H9 (cell line): ENCODE measurements at regions not wholly inside any gene's neighbourhood (a gene's known extent, or its start where the extent isn't known, plus 50 kb on each side); places are given as distances from the start of the nearest gene placed in this dataset.
"Not testable (repeated sequence)": the region's sequence is repeated elsewhere in the genome, so short reads cannot be mapped to it uniquely, and the experiment has no call there.

Experiments
- DNase-seq: peaks from one replicate; pipeline ENCODE4 v3.0.0-alpha.2; 2017
- H2AFZ ChIP-seq: one replicate; pipeline ENCODE4 v1.6.1; 2013; ENCODE audit warnings: mild to moderate bottlenecking, low read length, control low read depth, moderate library complexity
- H2AK5ac ChIP-seq: 2 replicates; pipeline ENCODE4 v1.6.1; 2013; ENCODE audit warnings: low read length, control low read depth, mixed read lengths; ENCODE audit not compliant: insufficient read length
- H2BK120ac ChIP-seq: one replicate; pipeline ENCODE4 v1.6.1; 2013; ENCODE audit warnings: low read depth, mild to moderate bottlenecking, low read length, control low read depth, inconsistent platforms; ENCODE audit not compliant: poor library complexity, severe bottlenecking
- H2BK12ac ChIP-seq: 2 replicates; pipeline ENCODE4 v1.6.1; 2013; ENCODE audit warnings: low read length, control low read depth, mixed read lengths, low read depth; ENCODE audit not compliant: insufficient read length
- H2BK15ac ChIP-seq: 2 replicates; pipeline ENCODE4 v1.6.1; 2013; ENCODE audit warnings: low read depth, low read length, control low read depth
- H2BK20ac ChIP-seq: one replicate; pipeline ENCODE4 v1.6.1; 2013; ENCODE audit warnings: low read depth, mild to moderate bottlenecking, low read length, control low read depth, inconsistent platforms; ENCODE audit not compliant: poor library complexity, severe bottlenecking
- H2BK5ac ChIP-seq: 2 replicates; pipeline ENCODE4 v1.6.1; 2013; ENCODE audit warnings: low read length, control low read depth, mixed read lengths; ENCODE audit not compliant: insufficient read length
- H3K14ac ChIP-seq: 2 replicates; pipeline ENCODE4 v1.6.1; 2013; ENCODE audit warnings: low read length, control low read depth; ENCODE audit not compliant: insufficient read depth
- H3K18ac ChIP-seq: 2 replicates; pipeline ENCODE4 v1.6.1; 2013; ENCODE audit warnings: low read depth, mild to moderate bottlenecking, mixed read lengths, low read length, control low read depth; ENCODE audit not compliant: insufficient read length
- H3K23ac ChIP-seq: 2 replicates; pipeline ENCODE4 v1.6.1; 2013; ENCODE audit warnings: low read length, control low read depth, mixed read lengths, low read depth; ENCODE audit not compliant: insufficient read length
- H3K23me2 ChIP-seq: 2 replicates; pipeline ENCODE4 v1.6.1; 2013; ENCODE audit warnings: low read depth, mild to moderate bottlenecking, mixed read lengths, low read length, control low read depth; ENCODE audit not compliant: insufficient read length, poor library complexity, severe bottlenecking
- H3K27ac ChIP-seq: 2 replicates; pipeline ENCODE4 v1.5.1; 2013; ENCODE audit warnings: low read length, control low read depth, mixed read lengths, low read depth; ENCODE audit not compliant: insufficient read length
- H3K27me3 ChIP-seq: 2 replicates; pipeline ENCODE4 v1.6.1; 2013; ENCODE audit warnings: low read length, control low read depth, inconsistent platforms; ENCODE audit not compliant: insufficient read depth
- H3K4ac ChIP-seq: 2 replicates; pipeline ENCODE4 v1.6.1; 2013; ENCODE audit warnings: low read depth, mild to moderate bottlenecking, control low read depth, inconsistent platforms, low read length, moderate library complexity
- H3K4me1 ChIP-seq: 2 replicates; pipeline ENCODE4 v1.6.1; 2013; ENCODE audit warnings: low read length, control low read depth, inconsistent platforms; ENCODE audit not compliant: insufficient read depth
- H3K4me2 ChIP-seq: 2 replicates; pipeline ENCODE4 v1.6.1; 2013; ENCODE audit warnings: low read length, control low read depth, mixed read lengths; ENCODE audit not compliant: insufficient read length, insufficient read depth
- H3K56ac ChIP-seq: 2 replicates; pipeline ENCODE4 v1.6.1; 2013; ENCODE audit warnings: low read depth, mild to moderate bottlenecking, mixed read lengths, low read length, control low read depth; ENCODE audit not compliant: insufficient read length
- H3K79me1 ChIP-seq: 2 replicates; pipeline ENCODE4 v1.6.1; 2013; ENCODE audit warnings: low read depth, mild to moderate bottlenecking, moderate library complexity, low read length, control low read depth, inconsistent platforms; ENCODE audit not compliant: insufficient read depth, poor library complexity, severe bottlenecking
- H3K79me2 ChIP-seq: 2 replicates; pipeline ENCODE4 v1.6.1; 2013; ENCODE audit warnings: low read length, control low read depth, inconsistent platforms; ENCODE audit not compliant: insufficient read depth
- H3K9ac ChIP-seq: 2 replicates; pipeline ENCODE4 v1.6.1; 2013; ENCODE audit warnings: low read length, control low read depth, mixed read lengths; ENCODE audit not compliant: insufficient read length; ENCODE audit errors: extremely low read depth
- H3K9me3 ChIP-seq: one replicate; pipeline ENCODE4 v1.6.1; 2013; ENCODE audit warnings: low read depth, low read length, inconsistent platforms; ENCODE audit not compliant: control insufficient read depth
- H3T11ph ChIP-seq: one replicate; pipeline ENCODE4 v1.6.1; 2013; ENCODE audit warnings: mild to moderate bottlenecking, low read length, control low read depth, inconsistent platforms
- H4K20me1 ChIP-seq: one replicate; pipeline ENCODE4 v1.6.1; 2013; ENCODE audit not compliant: control insufficient read depth, insufficient read length, insufficient read depth
- H4K5ac ChIP-seq: 2 replicates; pipeline ENCODE4 v1.6.1; 2013; ENCODE audit warnings: low read depth, mild to moderate bottlenecking, mixed read lengths, low read length, control low read depth; ENCODE audit not compliant: insufficient read length
- H4K8ac ChIP-seq: replicated peaks from 2 replicates; pipeline ENCODE4 v1.6.1; 2013; ENCODE audit warnings: low read length, control low read depth, mixed read lengths, low read depth; ENCODE audit not compliant: insufficient read length
- H4K91ac ChIP-seq: 2 replicates; pipeline ENCODE4 v1.6.1; 2013; ENCODE audit warnings: low read depth, mild to moderate bottlenecking, moderate library complexity, mixed read lengths, low read length, control low read depth; ENCODE audit not compliant: insufficient read length
- H3K27ac Mint-ChIP-seq, 3 experiments: 2 replicates in 2 of 3; 3 replicates in 1 of 3; pipeline ENCODE4 v1.8.0; 2020 to 2021; ENCODE audit warnings: mixed read lengths in 3 of 3, mild to moderate bottlenecking in 1 of 3, moderate library complexity in 1 of 3
- H3K27me3 Mint-ChIP-seq: 2 replicates; pipeline ENCODE4 v1.8.0; 2021; ENCODE audit warnings: low read depth, mild to moderate bottlenecking, moderate library complexity, mixed read lengths
- H3K36me3 Mint-ChIP-seq, 3 experiments: 2 replicates in 2 of 3; 3 replicates in 1 of 3; pipeline ENCODE4 v1.8.0; 2020 to 2021; ENCODE audit warnings: low read depth in 3 of 3, mixed read lengths in 3 of 3; ENCODE audit not compliant: insufficient read depth in 1 of 3
- H3K4me1 Mint-ChIP-seq, 2 experiments: 2 replicates each; pipeline ENCODE4 v1.8.0; 2020; ENCODE audit warnings: mixed read lengths in 2 of 2
- H3K4me3 Mint-ChIP-seq, 2 experiments: 2 replicates in 1 of 2; 3 replicates in 1 of 2; pipeline ENCODE4 v1.8.0; 2020 to 2021; ENCODE audit warnings: mild to moderate bottlenecking in 2 of 2, mixed read lengths in 2 of 2, moderate library complexity in 1 of 2
- H3K9me3 Mint-ChIP-seq, 2 experiments: 2 replicates in 1 of 2; 3 replicates in 1 of 2; pipeline ENCODE4 v1.8.0; 2020; ENCODE audit warnings: mild to moderate bottlenecking in 2 of 2, mixed read lengths in 2 of 2, moderate library complexity in 1 of 2
- WGBS: extraction: QIAGEN DNeasy Blood & Tissue Kit; methylation state at CpG from one replicate; pipeline ENCODE4 v1.1.7; 2013; ENCODE audit warnings: missing lambda C conversion rate, low lambda C conversion rate, mixed read lengths; ENCODE audit not compliant: insufficient read length; ENCODE audit errors: extremely low coverage; 5-methylcytosine and 5-hydroxymethylcytosine counted together

- H3K4me2 ChIP-seq, DNase-seq, H3K27me3 ChIP-seq, H4K5ac ChIP-seq, H4K91ac ChIP-seq, H3K4me3 Mint-ChIP-seq, H3K4ac ChIP-seq, H3K27ac Mint-ChIP-seq, H3K79me1 ChIP-seq, H3K9ac ChIP-seq, H2AK5ac ChIP-seq, H2BK12ac ChIP-seq, H3K4me1 ChIP-seq, H3K9me3 Mint-ChIP-seq, H3K27ac ChIP-seq, H2BK120ac ChIP-seq, H2BK20ac ChIP-seq, H2AFZ ChIP-seq, H3K79me2 ChIP-seq, H3K23ac ChIP-seq, H3K23me2 ChIP-seq, H2BK5ac ChIP-seq, H3K36me3 Mint-ChIP-seq, H4K8ac ChIP-seq, H2BK15ac ChIP-seq, H3K4me1 Mint-ChIP-seq, H3K14ac ChIP-seq, H3T11ph ChIP-seq, H3K18ac ChIP-seq, H3K27me3 Mint-ChIP-seq, H3K56ac ChIP-seq, H4K20me1 ChIP-seq, H3K9me3 ChIP-seq: not testable (repeated sequence)
- WGBS, result no CpG with 5 or more reads among the region's 61 CpGs
These were observed 65.0 kb upstream of the TP53TG3D start for GRCh38 chr16:32187918-32188669.

GRCh38 chr16:32202585-32202984 is 50.5 kb upstream of the TP53TG3D start:
- not testable (repeated sequence) for H2AK5ac ChIP-seq, H2BK15ac ChIP-seq

More at GRCh38 chr16:32202585-32202984, 50.5 kb upstream of the TP53TG3D start:
- not testable (repeated sequence) for H3K27me3 ChIP-seq, H3K56ac ChIP-seq, H3K23me2 ChIP-seq, H2BK120ac ChIP-seq, H3K36me3 Mint-ChIP-seq, H4K20me1 ChIP-seq, H4K91ac ChIP-seq, H4K5ac ChIP-seq, H3K9ac ChIP-seq, H3T11ph ChIP-seq, H3K27ac ChIP-seq, DNase-seq, H3K27me3 Mint-ChIP-seq, H3K23ac ChIP-seq, H3K79me1 ChIP-seq, H2BK5ac ChIP-seq, H3K79me2 ChIP-seq, H2AFZ ChIP-seq, H3K9me3 ChIP-seq, H2BK20ac ChIP-seq, H3K4me2 ChIP-seq, H3K4me1 ChIP-seq, H3K4me1 Mint-ChIP-seq, H2BK12ac ChIP-seq, H3K9me3 Mint-ChIP-seq, H3K14ac ChIP-seq, H3K4ac ChIP-seq, H3K18ac ChIP-seq, H4K8ac ChIP-seq, H3K27ac Mint-ChIP-seq, H3K4me3 Mint-ChIP-seq
- no CpG with 5 or more reads among the region's 36 CpGs for WGBS
